Body of pancreas (tissue), 4 donors: ENCODE measurements at regions not wholly inside any gene's neighbourhood (a gene's known extent, or its start where the extent isn't known, plus 50 kb on each side); places are given as distances from the start of the nearest gene placed in this dataset.
A peak's percentile ranks its signal among the peaks of the same experiment; 100 is the strongest.

Experiments
- ATAC-seq: fragments of 150-250 bp; one replicate; pipeline ENCODE4 v1.9.1; 2016
- DNase-seq, 4 donors: peaks; one replicate each; pipeline ENCODE4 v3.0.0-alpha.2; 2019
- H3K27ac ChIP-seq, 4 donors: fragments of 200-600 bp; sonication (generic); 1 replicate in 3 of 4; 2 replicates in 1 of 4; pipeline versions ENCODE4 v1.5.1 to v1.6.1; 2016 to 2019; ENCODE audit warnings: mild to moderate bottlenecking in 1 of 4, mixed read lengths in 1 of 4, moderate library complexity in 1 of 4
- H3K27me3 ChIP-seq, 2 donors: fragments of 200-600 bp; sonication (generic); one replicate each; pipeline ENCODE4 v1.6.0; 2016; ENCODE audit warnings: mild to moderate bottlenecking in 1 of 2
- H3K36me3 ChIP-seq, 2 donors: fragments of 200-600 bp; sonication (generic); replicated peaks in 1 of 2; 2 replicates each; pipeline ENCODE4 v1.5.1; 2016; ENCODE audit warnings: low read depth in 2 of 2; ENCODE audit not compliant: insufficient read depth in 1 of 2
- H3K4me1 ChIP-seq: fragments of 200-600 bp; sonication (generic); one replicate; pipeline ENCODE4 v1.6.0; 2016
- H3K4me3 ChIP-seq, 2 donors: fragments of 200-600 bp; sonication (generic); 1 replicate in 1 of 2; 2 replicates in 1 of 2; pipeline ENCODE4 v1.5.1; 2016 to 2019
- H3K9me3 ChIP-seq, 3 donors: fragments of 200-600 bp; sonication (generic); 1 replicate in 2 of 3; 2 replicates in 1 of 3; pipeline ENCODE4 v1.5.1; 2016
- POLR2A ChIP-seq, 3 donors: fragments of 450-650 bp; IDR thresholded peaks; one replicate each; pipeline ENCODE4 v1.6.1; 2016; ENCODE audit warnings: antibody characterized with exemption in 3 of 3, mild to moderate bottlenecking in 2 of 3
- WGBS, 2 donors: methylation state at CpG; one replicate each; pipeline ENCODE4 v1.1.5; 2017; 5-methylcytosine and 5-hydroxymethylcytosine counted together
- intact Hi-C: fragments of 100-400 bp; cut with DNase I; formaldehyde crosslinking; loops from one replicate; pipeline ENCODE4 v1.15.1; 2023
- TF ChIP-seq, protein P1 (sequence below), 7 experiments: fragments of 450-650 bp in 4 of 7; fragments of 200-600 bp in 3 of 7; sonication (generic) in 3 of 7; IDR thresholded peaks; one replicate each; pipeline ENCODE4 v1.5.1; 2016 to 2019; ENCODE audit warnings: antibody characterized with exemption in 7 of 7

DNA sequence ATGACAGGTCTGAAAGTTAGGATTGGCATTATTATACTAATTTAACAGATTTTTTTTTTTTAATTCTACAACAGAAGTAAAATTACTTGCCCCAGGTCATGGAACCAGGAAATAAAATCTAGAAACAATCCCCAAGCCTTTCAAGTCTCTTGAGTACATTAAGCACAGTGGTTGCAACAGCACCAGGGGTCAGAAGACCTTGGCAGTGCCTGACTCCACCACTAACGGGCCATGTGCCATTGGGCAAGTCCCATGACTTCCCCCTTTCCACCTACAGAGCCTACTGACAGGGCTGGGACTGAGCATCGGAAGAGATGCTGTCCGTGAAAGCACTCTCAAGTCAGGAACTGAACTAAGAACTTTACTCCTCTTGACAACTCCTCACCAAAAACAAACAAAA, 98.6 kb upstream of the AKIP1 start:
- TF ChIP-seq, protein P1, sequence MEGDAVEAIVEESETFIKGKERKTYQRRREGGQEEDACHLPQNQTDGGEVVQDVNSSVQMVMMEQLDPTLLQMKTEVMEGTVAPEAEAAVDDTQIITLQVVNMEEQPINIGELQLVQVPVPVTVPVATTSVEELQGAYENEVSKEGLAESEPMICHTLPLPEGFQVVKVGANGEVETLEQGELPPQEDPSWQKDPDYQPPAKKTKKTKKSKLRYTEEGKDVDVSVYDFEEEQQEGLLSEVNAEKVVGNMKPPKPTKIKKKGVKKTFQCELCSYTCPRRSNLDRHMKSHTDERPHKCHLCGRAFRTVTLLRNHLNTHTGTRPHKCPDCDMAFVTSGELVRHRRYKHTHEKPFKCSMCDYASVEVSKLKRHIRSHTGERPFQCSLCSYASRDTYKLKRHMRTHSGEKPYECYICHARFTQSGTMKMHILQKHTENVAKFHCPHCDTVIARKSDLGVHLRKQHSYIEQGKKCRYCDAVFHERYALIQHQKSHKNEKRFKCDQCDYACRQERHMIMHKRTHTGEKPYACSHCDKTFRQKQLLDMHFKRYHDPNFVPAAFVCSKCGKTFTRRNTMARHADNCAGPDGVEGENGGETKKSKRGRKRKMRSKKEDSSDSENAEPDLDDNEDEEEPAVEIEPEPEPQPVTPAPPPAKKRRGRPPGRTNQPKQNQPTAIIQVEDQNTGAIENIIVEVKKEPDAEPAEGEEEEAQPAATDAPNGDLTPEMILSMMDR (IDR thresholded peaks at IDR 0.05): peak in 2 of 7 experiments; percentile 5 to 25
- TF ChIP-seq POLR2A (IDR thresholded peaks at IDR 0.05): no peak
- H3K36me3 ChIP-seq: no peaks in the 10 kb centered on the region
- ATAC-seq: no peak
- H3K27ac ChIP-seq: peak overlapping the region in 1 of 4 donors; percentile 87
- no peak overlapping the region for H3K4me3 ChIP-seq
- H3K4me1 ChIP-seq: peaks cover 50% of the 10 kb centered on the region
- DNase-seq: peak; percentile 48 to 82 (median 63)
- intact Hi-C loops: no loop called here
- H3K27me3 ChIP-seq: no peaks in the 10 kb centered on the region
- 41 to 53% methylated on average over 3 of the region's 3 CpGs for WGBS, 2 donors
- no peaks in the 10 kb centered on the region for H3K9me3 ChIP-seq

DNA sequence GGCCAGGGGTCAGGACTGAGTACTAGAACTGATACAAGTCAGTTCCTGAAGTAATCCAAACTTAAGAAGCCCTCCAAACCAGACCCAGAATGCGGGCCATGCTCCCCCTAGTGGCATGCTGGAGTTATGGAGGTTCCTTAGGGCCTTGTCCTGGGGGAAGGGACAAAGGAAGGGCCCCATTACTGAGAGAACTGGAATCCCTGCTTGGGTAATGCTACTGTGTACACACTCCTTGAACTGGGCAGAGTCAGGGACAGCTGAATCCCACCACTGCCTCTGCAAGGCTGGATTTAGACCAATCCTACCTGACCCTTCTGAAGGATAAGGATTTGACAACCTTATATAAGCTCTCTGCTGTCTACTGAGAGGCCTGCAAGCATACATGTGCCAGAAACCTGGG, 97.3 kb upstream of the AKIP1 start:
- peak; percentile 72 to 76 (median 74) for DNase-seq
- Histone ChIP-seq H3K36me3 (no peaks in the 10 kb centered on the region), H3K4me1 (peaks cover 38% of the 10 kb centered on the region), H3K9me3 (no peaks in the 10 kb centered on the region), H3K27ac (peak overlapping the region in 2 of 4 donors; percentile 22 to 56), H3K27me3 (no peaks in the 10 kb centered on the region), H3K4me3 (no peak overlapping the region)
- intact Hi-C loops: no loop called here
- peak; percentile 55 for ATAC-seq
- TF ChIP-seq, protein P1 (IDR thresholded peaks at IDR 0.05): peak; percentile 69 to 81 (median 77)
- no peak for TF ChIP-seq POLR2A (IDR thresholded peaks at IDR 0.05)
- 25 to 33% methylated on average over 1 of the region's 1 CpG for WGBS, 2 donors

DNA sequence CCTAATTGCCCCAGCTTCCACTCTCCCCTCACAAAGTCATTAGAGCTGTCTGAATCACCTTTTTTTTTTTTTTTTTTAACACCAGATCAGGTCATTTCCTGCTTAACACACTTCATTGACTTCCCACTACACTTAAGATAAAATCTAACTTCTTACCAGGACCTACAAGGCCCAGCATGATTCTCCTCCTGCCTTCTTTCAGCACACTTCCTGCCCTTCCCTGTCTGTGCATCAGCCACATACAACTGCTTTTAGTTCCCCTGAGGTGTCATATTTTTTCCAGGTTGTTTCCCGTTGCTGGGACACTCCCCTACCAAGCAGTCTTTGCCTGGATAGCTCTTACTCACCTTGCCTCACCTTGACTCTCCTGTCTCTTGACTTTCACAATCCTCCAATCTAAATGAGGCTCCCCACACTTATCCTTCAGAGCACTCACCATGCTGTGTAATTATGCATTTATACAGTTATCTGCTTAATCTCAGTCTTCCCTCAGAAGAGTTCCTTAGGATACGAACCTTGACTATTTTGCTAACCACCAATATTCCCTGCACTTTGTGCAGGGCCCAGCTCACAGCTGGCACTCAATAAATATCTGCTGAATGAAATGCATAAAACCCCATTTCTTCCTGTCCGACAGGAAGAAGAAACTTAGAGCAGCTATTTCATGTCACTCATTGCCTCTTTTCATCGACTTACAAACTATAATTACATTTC, 96.6 kb upstream of the AKIP1 start:
- no peaks in the 10 kb centered on the region for H3K27me3 ChIP-seq
- DNase-seq: no peak
- peak overlapping the region in 2 of 4 donors; percentile 22 to 56 for H3K27ac ChIP-seq
- intact Hi-C loops: no loop called here
- no peaks in the 10 kb centered on the region for H3K36me3 ChIP-seq
- no peak for ATAC-seq
- TF ChIP-seq POLR2A (IDR thresholded peaks at IDR 0.05): no peak
- TF ChIP-seq, protein P1 (IDR thresholded peaks at IDR 0.05): no peak
- no peak overlapping the region for H3K4me3 ChIP-seq
- 60 to 62% methylated on average over 4 of the region's 4 CpGs for WGBS, 2 donors
- H3K4me1 ChIP-seq: peaks cover 31% of the 10 kb centered on the region
- no peaks in the 10 kb centered on the region for H3K9me3 ChIP-seq

DNA sequence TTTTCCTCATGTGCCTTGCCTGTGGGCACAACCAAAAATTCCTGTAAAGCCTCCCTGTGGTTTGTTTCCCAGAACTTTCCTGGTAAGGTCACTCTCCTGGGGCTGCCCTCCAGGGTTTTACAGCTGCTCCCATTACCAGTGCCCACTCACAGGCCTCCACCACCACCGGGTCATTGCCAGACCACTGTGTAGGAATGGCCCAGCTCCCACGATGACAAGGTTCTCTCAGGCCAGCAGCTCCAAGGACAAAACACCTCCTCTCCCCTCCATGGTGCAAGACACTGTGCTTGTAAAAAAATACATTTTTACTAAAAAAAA, 96.1 kb upstream of the AKIP1 start:
- Histone ChIP-seq H3K27me3 (no peaks in the 10 kb centered on the region), H3K27ac (peak overlapping the region in 1 of 4 donors; percentile 1), H3K4me3 (no peak overlapping the region), H3K36me3 (no peaks in the 10 kb centered on the region), H3K4me1 (peaks cover 31% of the 10 kb centered on the region), H3K9me3 (no peaks in the 10 kb centered on the region)
- ATAC-seq (no peak), DNase-seq (no peak)
- TF ChIP-seq POLR2A (IDR thresholded peaks at IDR 0.05): no peak
- TF ChIP-seq, protein P1 (IDR thresholded peaks at IDR 0.05): no peak
- 41 to 44% methylated on average over 2 of the region's 2 CpGs for WGBS, 2 donors
- intact Hi-C loops: no loop called here

DNA sequence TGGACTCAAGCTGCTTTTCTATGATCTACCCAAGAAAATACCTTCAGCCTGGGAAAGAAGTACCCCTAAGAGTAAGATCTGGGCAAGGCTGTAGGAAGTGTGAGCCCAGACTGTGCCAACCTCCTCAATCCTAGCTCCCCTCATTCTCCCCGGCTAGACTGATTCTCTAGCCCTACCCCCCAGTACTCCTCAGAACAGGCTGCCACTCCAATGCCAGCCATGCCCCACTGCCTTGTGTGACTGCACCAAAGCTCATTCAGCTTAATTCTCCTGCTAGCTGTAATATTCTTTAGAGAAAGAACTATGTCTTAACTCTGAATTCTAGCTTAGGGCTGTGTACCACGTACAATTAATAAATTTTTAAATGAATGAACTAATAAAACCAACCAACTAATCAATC, 92.6 kb upstream of the AKIP1 start:
- Histone ChIP-seq H3K27me3 (no peaks in the 10 kb centered on the region), H3K9me3 (no peaks in the 10 kb centered on the region), H3K4me1 (peaks cover 10% of the 10 kb centered on the region), H3K4me3 (no peak overlapping the region), H3K27ac (no peak overlapping the region), H3K36me3 (no peaks in the 10 kb centered on the region)
- intact Hi-C loops: no loop called here
- TF ChIP-seq POLR2A (IDR thresholded peaks at IDR 0.05): no peak
- TF ChIP-seq, protein P1 (IDR thresholded peaks at IDR 0.05): no peak
- DNase-seq (no peak), ATAC-seq (no peak)
- WGBS, 2 donors: 90% methylated on average over 2 of the region's 2 CpGs
